ENCODE measurements at regions not wholly inside any gene's neighbourhood (a gene's known extent, or its start where the extent isn't known, plus 50 kb on each side); places are given as distances from the start of the nearest gene placed in this dataset.

DNA sequence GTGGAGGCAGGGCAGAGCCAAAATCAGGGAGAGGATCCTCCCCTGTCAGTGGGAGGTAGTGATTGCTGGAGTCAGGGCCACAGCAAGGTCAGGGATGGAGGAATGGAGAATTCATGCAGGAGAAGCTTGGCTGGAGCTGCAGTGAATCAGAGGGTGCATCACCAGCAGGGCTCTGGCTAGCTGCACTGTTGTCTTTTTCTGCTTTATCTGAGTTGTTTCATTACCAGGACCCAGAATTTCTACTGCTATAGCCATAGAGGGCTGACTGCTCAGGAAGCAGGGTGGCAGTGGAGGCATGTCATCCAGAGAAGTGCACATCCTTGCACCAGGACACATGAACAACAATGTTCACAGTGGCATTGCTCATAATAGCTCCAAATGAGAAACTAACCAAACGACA lies 113.5 kb upstream of the GALNT15 start:
- H3K4me1 ChIP-seq, result peaks cover 0 to 13% (median 6%) of the 10 kb centered on the region in 4 donors
- H3K9me3 ChIP-seq, result no peaks in the 10 kb centered on the region
- peak overlapping the region; percentile 20 to 79 (median 72) for H3K27ac ChIP-seq
- ATAC-seq (peak; percentile 12 to 67 (median 18)), DNase-seq (peak in 1 of 3 donors; percentile 46)
- no CpG with 5 or more reads among the region's 1 CpG for WGBS (ENCODE audit: insufficient coverage, low coverage, low lambda C conversion rate, missing lambda C conversion rate)
- TF ChIP-seq, protein P1, sequence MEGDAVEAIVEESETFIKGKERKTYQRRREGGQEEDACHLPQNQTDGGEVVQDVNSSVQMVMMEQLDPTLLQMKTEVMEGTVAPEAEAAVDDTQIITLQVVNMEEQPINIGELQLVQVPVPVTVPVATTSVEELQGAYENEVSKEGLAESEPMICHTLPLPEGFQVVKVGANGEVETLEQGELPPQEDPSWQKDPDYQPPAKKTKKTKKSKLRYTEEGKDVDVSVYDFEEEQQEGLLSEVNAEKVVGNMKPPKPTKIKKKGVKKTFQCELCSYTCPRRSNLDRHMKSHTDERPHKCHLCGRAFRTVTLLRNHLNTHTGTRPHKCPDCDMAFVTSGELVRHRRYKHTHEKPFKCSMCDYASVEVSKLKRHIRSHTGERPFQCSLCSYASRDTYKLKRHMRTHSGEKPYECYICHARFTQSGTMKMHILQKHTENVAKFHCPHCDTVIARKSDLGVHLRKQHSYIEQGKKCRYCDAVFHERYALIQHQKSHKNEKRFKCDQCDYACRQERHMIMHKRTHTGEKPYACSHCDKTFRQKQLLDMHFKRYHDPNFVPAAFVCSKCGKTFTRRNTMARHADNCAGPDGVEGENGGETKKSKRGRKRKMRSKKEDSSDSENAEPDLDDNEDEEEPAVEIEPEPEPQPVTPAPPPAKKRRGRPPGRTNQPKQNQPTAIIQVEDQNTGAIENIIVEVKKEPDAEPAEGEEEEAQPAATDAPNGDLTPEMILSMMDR (IDR thresholded peaks at IDR 0.05), result no peak
- no peak for TF ChIP-seq POLR2A (IDR thresholded peaks at IDR 0.05)
- H3K4me3 ChIP-seq, result no peak overlapping the region
- intact Hi-C loops (cut with DNase I), result no loop called here
- H3K36me3 ChIP-seq, result no peaks in the 10 kb centered on the region
- H3K27me3 ChIP-seq, result no peaks in the 10 kb centered on the region

DNA sequence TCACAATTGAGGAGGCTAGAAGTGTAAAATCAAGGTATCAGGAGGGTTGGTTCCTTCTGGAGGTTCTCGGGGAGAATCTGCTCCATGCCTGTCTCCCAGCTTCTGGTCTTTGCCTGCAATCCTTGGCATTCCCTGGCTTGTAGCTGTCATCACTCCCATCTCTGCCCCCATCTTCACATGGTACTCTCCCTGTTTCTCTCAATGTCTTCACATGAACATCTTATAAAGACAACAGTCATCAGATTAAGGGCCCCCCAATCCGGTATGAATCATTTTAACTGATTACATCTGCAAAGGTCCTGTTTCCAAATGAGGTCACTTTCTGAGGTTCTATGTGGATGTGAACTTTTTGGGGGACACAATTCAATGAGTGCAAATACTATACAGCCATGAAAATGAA lies 113.0 kb upstream of the GALNT15 start:
- peaks cover 0 to 8% (median 3%) of the 10 kb centered on the region in 4 donors for H3K4me1 ChIP-seq
- DNase-seq (no peak), ATAC-seq (no peak)
- H3K36me3 ChIP-seq, result no peaks in the 10 kb centered on the region
- intact Hi-C loops (cut with DNase I), result no loop called here
- no peak for TF ChIP-seq POLR2A (IDR thresholded peaks at IDR 0.05)
- TF ChIP-seq, protein P1 (IDR thresholded peaks at IDR 0.05), result no peak
- no peak overlapping the region for H3K4me3 ChIP-seq
- no peaks in the 10 kb centered on the region for H3K9me3 ChIP-seq
- peak overlapping the region in 1 of 3 donors; percentile 79 for H3K27ac ChIP-seq
- WGBS (ENCODE audit: insufficient coverage, low coverage, low lambda C conversion rate, missing lambda C conversion rate), result 86% methylated on average over 2 of the region's 2 CpGs
- H3K27me3 ChIP-seq, result no peaks in the 10 kb centered on the region

DNA sequence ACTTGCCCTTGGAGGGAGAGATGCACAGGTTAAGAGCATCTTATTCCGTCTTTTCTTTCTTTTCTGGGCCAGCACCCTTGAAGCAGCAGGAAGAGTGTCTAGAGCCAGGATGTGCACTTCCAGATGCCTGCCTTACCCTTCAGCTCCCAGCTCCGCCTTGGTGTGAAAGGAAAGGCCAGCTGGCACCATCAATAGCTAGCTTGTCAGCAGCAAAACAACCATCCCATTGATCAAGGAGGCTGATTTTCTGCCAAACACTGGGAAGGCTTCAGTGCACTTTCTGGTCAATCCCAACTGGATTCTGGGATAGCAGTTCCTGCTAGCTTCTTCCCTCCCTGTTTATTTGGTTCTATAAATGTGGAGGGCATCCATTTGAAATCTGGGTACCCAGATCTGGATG lies 110.9 kb upstream of the GALNT15 start:
- no CpG with 5 or more reads among the region's 2 CpGs for WGBS (ENCODE audit: insufficient coverage, low coverage, low lambda C conversion rate, missing lambda C conversion rate)
- Histone ChIP-seq H3K4me1 (peaks cover 0 to 7% (median 3%) of the 10 kb centered on the region in 4 donors), H3K4me3 (no peak overlapping the region), H3K27ac (no peak overlapping the region), H3K9me3 (no peaks in the 10 kb centered on the region), H3K27me3 (no peaks in the 10 kb centered on the region), H3K36me3 (no peaks in the 10 kb centered on the region)
- TF ChIP-seq, protein P1 (IDR thresholded peaks at IDR 0.05), result no peak
- TF ChIP-seq POLR2A (IDR thresholded peaks at IDR 0.05), result no peak
- intact Hi-C loops (cut with DNase I), result no loop called here
- no peak for ATAC-seq
- DNase-seq, result no peak

DNA sequence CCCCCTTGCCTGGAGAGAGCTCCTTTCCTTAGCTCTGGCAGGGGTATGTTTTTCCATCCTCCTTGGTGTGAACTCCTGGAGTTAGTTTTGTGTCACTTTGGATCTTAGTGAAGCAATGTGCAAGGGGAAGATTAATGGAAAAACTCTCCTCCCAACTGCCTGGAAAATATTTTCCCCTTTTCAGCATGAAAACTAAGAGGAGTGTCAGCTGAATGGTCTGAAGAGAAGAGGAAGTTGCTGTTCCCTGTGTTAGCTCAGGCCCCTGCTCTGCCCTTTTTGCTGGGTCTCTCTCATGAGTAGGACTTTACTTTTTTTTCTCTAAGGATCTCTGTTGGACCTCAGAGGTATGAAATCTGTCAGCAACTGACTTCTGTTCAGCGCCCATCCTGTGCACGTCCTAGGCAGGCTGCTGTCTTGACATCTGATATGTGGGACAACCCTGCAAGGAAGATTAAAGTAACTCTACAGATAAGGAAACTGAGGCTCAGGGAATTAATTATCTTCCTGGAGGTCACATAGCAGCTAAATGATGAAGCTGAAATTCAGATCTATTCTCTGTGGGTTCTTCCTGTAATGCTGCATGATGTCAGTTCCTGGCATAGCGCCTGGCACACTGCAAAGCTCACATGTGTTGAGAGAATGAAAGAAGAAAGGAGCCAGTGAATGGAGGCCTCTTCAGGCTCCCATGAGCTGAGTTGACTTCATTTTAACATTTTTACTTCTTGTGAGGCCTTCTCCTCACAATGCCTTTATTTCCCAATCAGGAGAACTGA lies 109.7 kb upstream of the GALNT15 start:
- peak in 1 of 4 donors; percentile 37 for ATAC-seq
- peak overlapping the region in 1 of 3 donors; percentile 6 for H3K27ac ChIP-seq

More for the DNA sequence above, 109.7 kb upstream of the GALNT15 start:
- intact Hi-C loops (cut with DNase I), result no loop called here
- H3K27me3 ChIP-seq, result no peaks in the 10 kb centered on the region
- no peaks in the 10 kb centered on the region for H3K9me3 ChIP-seq
- 73% methylated on average over 3 of the region's 3 CpGs for WGBS (ENCODE audit: insufficient coverage, low coverage, low lambda C conversion rate, missing lambda C conversion rate)
- no peaks in the 10 kb centered on the region for H3K36me3 ChIP-seq
- TF ChIP-seq, protein P1 (IDR thresholded peaks at IDR 0.05), result no peak
- TF ChIP-seq POLR2A (IDR thresholded peaks at IDR 0.05), result no peak
- peak in 1 of 3 donors; percentile 81 for DNase-seq
- H3K4me3 ChIP-seq, result no peak overlapping the region
- peaks cover 0 to 7% (median 3%) of the 10 kb centered on the region in 4 donors for H3K4me1 ChIP-seq
